Kasumi-1 (cell line): ENCODE measurements at regions not wholly inside any gene's neighbourhood (a gene's known extent, or its start where the extent isn't known, plus 50 kb on each side); places are given as distances from the start of the nearest gene placed in this dataset.

Experiments
- DNase-seq, 2 experiments: peaks; one replicate each; lab custom pipeline; 2025; lab: John Stamatoyannopoulos, UW

DNA sequence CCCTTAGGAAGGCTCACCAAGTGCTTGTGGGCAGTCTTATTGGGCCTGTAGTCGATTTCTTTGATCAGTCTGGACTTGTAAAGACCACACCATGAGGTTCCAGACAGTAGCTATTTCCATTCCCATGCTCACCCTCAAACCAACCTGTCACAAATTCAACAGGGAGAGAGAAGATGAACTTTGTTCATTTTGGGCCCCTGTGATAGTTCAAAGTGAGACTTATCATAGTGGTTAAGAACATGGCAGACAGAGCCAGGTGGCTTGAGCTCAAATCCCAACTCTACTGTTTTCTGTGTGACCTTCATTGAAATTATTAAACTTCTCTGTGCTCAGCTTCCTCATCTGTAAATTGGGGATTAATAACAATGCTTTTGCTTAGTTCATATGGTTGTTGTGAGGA, 53.9 kb upstream of the CTLA4 start:
- no peak for DNase-seq

DNA sequence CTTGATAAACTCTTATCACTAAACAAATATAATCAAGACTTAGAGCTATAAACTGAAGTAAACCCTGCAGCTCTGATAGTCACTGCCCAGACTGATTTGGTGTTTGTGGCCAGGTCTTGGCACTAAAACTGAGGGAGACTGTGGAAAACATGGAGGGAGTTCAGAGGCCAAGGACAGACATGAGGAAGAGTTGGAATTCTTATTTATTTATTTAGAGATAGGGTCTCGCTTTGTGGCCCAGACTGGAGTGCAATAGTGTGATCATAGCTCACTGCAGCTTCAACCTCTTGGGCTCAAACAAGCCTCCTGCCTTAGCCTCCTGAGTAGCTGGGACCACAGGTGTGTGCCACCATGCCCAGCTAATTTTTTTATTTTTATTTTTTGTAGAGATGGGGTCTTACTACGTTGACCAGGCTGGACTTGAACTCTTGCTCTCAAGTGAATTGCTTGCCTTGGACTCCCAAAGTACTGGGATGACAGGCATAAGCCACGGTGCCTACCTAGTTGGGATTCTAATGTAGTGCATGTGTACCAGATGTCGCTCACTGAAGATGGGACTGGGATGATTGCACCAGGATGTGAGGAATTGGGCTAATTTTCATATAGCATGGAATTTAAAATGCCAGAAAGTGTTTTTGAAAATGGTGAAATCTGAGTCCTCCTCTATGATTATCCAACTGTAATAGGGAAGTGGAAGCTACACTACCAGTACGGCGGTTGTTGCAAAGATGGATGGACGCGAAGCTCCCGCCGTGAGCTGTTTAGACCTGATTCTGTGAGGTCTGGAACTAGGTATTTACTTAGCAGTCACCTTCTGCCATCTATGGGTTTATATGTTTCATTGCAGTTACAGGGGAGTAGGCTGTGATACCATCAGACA, 52.7 kb upstream of the CTLA4 start:
- DNase-seq = peak; percentile 41 to 42

GRCh38 chr2:203815541-203815898, 52.1 kb upstream of the CTLA4 start:
- no peak for DNase-seq

DNA sequence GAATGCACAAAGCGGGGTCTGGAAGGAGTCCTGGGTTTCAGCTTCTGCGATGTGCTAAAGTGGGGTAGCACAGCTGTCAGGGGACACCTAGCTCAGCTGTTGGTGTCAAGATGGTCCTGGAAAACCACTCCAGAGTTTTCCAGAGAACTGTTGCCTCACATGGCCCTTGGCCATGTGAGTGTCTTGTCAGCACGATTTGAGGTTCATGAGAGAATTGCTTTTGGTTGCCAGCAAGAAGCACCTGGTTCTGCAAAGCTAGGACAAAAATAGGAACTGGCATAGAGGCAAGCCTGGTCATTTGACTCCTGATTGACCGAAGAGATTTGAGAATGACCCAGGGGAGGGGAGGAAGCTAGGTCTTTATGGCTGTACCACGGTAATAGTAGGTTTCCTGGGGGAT, 50.4 kb upstream of the CTLA4 start:
- DNase-seq = no peak
